OCI-LY3 (cell line): ENCODE measurements at regions not wholly inside any gene's neighbourhood (a gene's known extent, or its start where the extent isn't known, plus 50 kb on each side); places are given as distances from the start of the nearest gene placed in this dataset.

Source experiments
- H2AFZ ChIP-seq: fragments of 200-600, 300-600 bp; shearing (Covaris generic); 2 replicates; pipeline ENCODE4 v1.6.0; 2014; ENCODE audit warnings: antibody characterized with exemption, low read depth, low read length
- H3K27ac ChIP-seq: fragments of 200-600, 300-600 bp; sonication (generic); 2 replicates; pipeline ENCODE4 v1.5.1; 2014; ENCODE audit warnings: mild to moderate bottlenecking, low read length, moderate library complexity, mixed read lengths
- H3K27me3 ChIP-seq: fragments of 200-600, 300-600 bp; sonication (generic); 2 replicates; pipeline ENCODE4 v1.6.1; 2014; ENCODE audit warnings: low read depth, low read length, mixed read lengths
- H3K36me3 ChIP-seq: fragments of 200-600, 300-600 bp; sonication (generic); replicated peaks from 2 replicates; pipeline ENCODE3; 2014; ENCODE audit warnings: low read depth, low read length, mixed read lengths
- H3K4me1 ChIP-seq: fragments of 300-600, 200-600 bp; sonication (generic); 2 replicates; pipeline ENCODE4 v1.6.1; 2014; ENCODE audit warnings: low read length, mixed read lengths
- H3K4me2 ChIP-seq: fragments of 200-600, 300-600 bp; sonication (generic); 2 replicates; pipeline ENCODE4 v1.6.1; 2014; ENCODE audit warnings: low read length, mixed read lengths
- H3K4me3 ChIP-seq: fragments of 300-600, 200-600 bp; sonication (generic); 2 replicates; pipeline ENCODE4 v1.5.1; 2014; ENCODE audit warnings: antibody characterized with exemption, mild to moderate bottlenecking, low read length, moderate library complexity
- H3K79me2 ChIP-seq: fragments of 300-600, 200-600 bp; shearing (Covaris generic); 2 replicates; pipeline ENCODE4 v1.6.1; 2014; ENCODE audit warnings: mild to moderate bottlenecking, low read length, mixed read lengths
- H3K9ac ChIP-seq: fragments of 300-600, 200-600 bp; shearing (Covaris generic); 2 replicates; pipeline ENCODE4 v1.6.0; 2014; ENCODE audit warnings: mild to moderate bottlenecking, low read length, moderate library complexity
- H3K9me3 ChIP-seq: fragments of 200-600, 300-600 bp; shearing (Covaris generic); 2 replicates; pipeline ENCODE4 v1.6.1; 2014; ENCODE audit warnings: low read length, mixed read lengths; ENCODE audit not compliant: insufficient read depth
- H4K20me1 ChIP-seq: fragments of 200-600, 300-600 bp; sonication (generic); 2 replicates; pipeline ENCODE4 v1.6.1; 2016; ENCODE audit warnings: low read length, mixed read lengths; ENCODE audit not compliant: insufficient read depth
- CTCF ChIP-seq: fragments of 200-600, 300-600 bp; sonication (generic); IDR thresholded peaks from 2 replicates; pipeline ENCODE4 v1.5.1; 2014; ENCODE audit warnings: antibody characterized with exemption, low read length, low read depth
- EZH2phosphoT487 ChIP-seq: fragments of 200-600 bp; shearing (Covaris generic); IDR thresholded peaks from 2 replicates; pipeline ENCODE4 v1.6.1; 2018; ENCODE audit warnings: antibody characterized with exemption, mixed run types, low read depth

GRCh38 chr20:21826976-21827375 lies 121.5 kb downstream of the PAX1 start:
- no peak overlapping the region for H3K4me3 ChIP-seq
- no peak for TF ChIP-seq CTCF
- TF ChIP-seq EZH2phosphoT487, result no peak
- H3K79me2 ChIP-seq, result no peaks in the 10 kb centered on the region
- no peak overlapping the region for H3K27ac ChIP-seq
- no peaks in the 10 kb centered on the region for H3K4me1 ChIP-seq
- no peak overlapping the region for H3K9ac ChIP-seq
- H3K36me3 ChIP-seq, result no peaks in the 10 kb centered on the region
- H3K4me2 ChIP-seq, result no peak overlapping the region
- H2AFZ ChIP-seq, result no peak overlapping the region
- no peaks in the 10 kb centered on the region for H4K20me1 ChIP-seq
- no peaks in the 10 kb centered on the region for H3K9me3 ChIP-seq
- H3K27me3 ChIP-seq, result no peaks in the 10 kb centered on the region

GRCh38 chr20:21821358-21821757 lies 115.9 kb downstream of the PAX1 start:
- no peak for TF ChIP-seq EZH2phosphoT487
- TF ChIP-seq CTCF, result no peak
- Histone ChIP-seq H3K27ac (no peak overlapping the region), H2AFZ (no peak overlapping the region), H3K9me3 (no peaks in the 10 kb centered on the region), H3K79me2 (no peaks in the 10 kb centered on the region), H3K4me3 (no peak overlapping the region), H4K20me1 (no peaks in the 10 kb centered on the region), H3K9ac (no peak overlapping the region), H3K36me3 (no peaks in the 10 kb centered on the region), H3K4me1 (no peaks in the 10 kb centered on the region), H3K27me3 (0 out of 2 replicates have a peak, but pooled peaks cover 5% of the 10 kb centered on the region), H3K4me2 (no peak overlapping the region)

GRCh38 chr20:21820688-21821087 lies 115.2 kb downstream of the PAX1 start:
- Histone ChIP-seq H3K79me2 (no peaks in the 10 kb centered on the region), H3K9ac (no peak overlapping the region), H3K4me1 (no peaks in the 10 kb centered on the region)

GRCh38 chr20:21820045-21820444 lies 114.6 kb downstream of the PAX1 start:
- Histone ChIP-seq H3K27ac (no peak overlapping the region), H2AFZ (no peak overlapping the region), H3K9ac (no peak overlapping the region), H3K36me3 (no peaks in the 10 kb centered on the region), H3K27me3 (0 out of 2 replicates have a peak, but pooled peaks cover 5% of the 10 kb centered on the region), H3K4me2 (no peak overlapping the region), H3K79me2 (no peaks in the 10 kb centered on the region), H3K4me3 (no peak overlapping the region), H3K9me3 (no peaks in the 10 kb centered on the region), H3K4me1 (no peaks in the 10 kb centered on the region), H4K20me1 (no peaks in the 10 kb centered on the region)
- TF ChIP-seq CTCF (no peak), EZH2phosphoT487 (no peak)

More at GRCh38 chr20:21820688-21821087, 115.2 kb downstream of the PAX1 start:
- Histone ChIP-seq H3K4me3 (no peak overlapping the region), H3K27me3 (0 out of 2 replicates have a peak, but pooled peaks cover 5% of the 10 kb centered on the region), H2AFZ (no peak overlapping the region), H3K36me3 (no peaks in the 10 kb centered on the region), H3K4me2 (no peak overlapping the region), H3K27ac (no peak overlapping the region), H3K9me3 (no peaks in the 10 kb centered on the region), H4K20me1 (no peaks in the 10 kb centered on the region)
- no peak for TF ChIP-seq CTCF
- no peak for TF ChIP-seq EZH2phosphoT487
